GF-D8 (cell line): ENCODE measurements at regions not wholly inside any gene's neighbourhood (a gene's known extent, or its start where the extent isn't known, plus 50 kb on each side); places are given as distances from the start of the nearest gene placed in this dataset.
"Not testable (repeated sequence)": the region's sequence is repeated elsewhere in the genome, so short reads cannot be mapped to it uniquely, and the experiment has no call there.

ENCODE experiments used
- DNase-seq: peaks from one replicate; lab custom pipeline; 2025; lab: John Stamatoyannopoulos, UW

- no peak for DNase-seq
Measured at GRCh38 chr4:186775902-186776301, 52.2 kb upstream of the FAT1 start.

- DNase-seq = no peak
Measured at GRCh38 chr4:186778134-186778533, 54.5 kb upstream of the FAT1 start.

GRCh38 chr4:186780291-186781031 lies 56.8 kb upstream of the FAT1 start:
- DNase-seq = no peak

- no peak for DNase-seq
Measured at GRCh38 chr4:186781032-186781917, 57.6 kb upstream of the FAT1 start.

GRCh38 chr4:186782302-186782701 lies 58.6 kb upstream of the FAT1 start:
- no peak for DNase-seq

GRCh38 chr4:186787536-186787935 lies 63.9 kb upstream of the FAT1 start:
- no peak for DNase-seq

- DNase-seq = no peak
Measured at GRCh38 chr4:186789651-186790050, 66.0 kb upstream of the FAT1 start.

GRCh38 chr4:186790630-186791029 lies 67.0 kb upstream of the FAT1 start:
- DNase-seq = no peak

- DNase-seq = no peak
Measured at GRCh38 chr4:186792728-186793366, 69.2 kb upstream of the FAT1 start.

- DNase-seq = no peak
Measured at GRCh38 chr4:186798951-186799659, 75.4 kb upstream of the FAT1 start.

GRCh38 chr4:186805020-186805820 lies 81.6 kb upstream of the FAT1 start:
- DNase-seq = no peak

- not testable (repeated sequence) for DNase-seq
Measured at GRCh38 chr4:186805917-186806316, 82.3 kb upstream of the FAT1 start.

GRCh38 chr4:186806679-186807421 lies 83.2 kb upstream of the FAT1 start:
- DNase-seq = no peak

- no peak for DNase-seq
Measured at GRCh38 chr4:186807808-186808629, 84.4 kb upstream of the FAT1 start.

- no peak for DNase-seq
Measured at GRCh38 chr4:186808630-186809018, 85.0 kb upstream of the FAT1 start.

- DNase-seq = no peak
Measured at GRCh38 chr4:186809070-186809469, 85.4 kb upstream of the FAT1 start.

GRCh38 chr4:186810613-186811150 lies 87.0 kb upstream of the FAT1 start:
- no peak for DNase-seq

- no peak for DNase-seq
Measured at GRCh38 chr4:186812592-186812991, 88.9 kb upstream of the FAT1 start.

GRCh38 chr4:186813377-186814068 lies 89.9 kb upstream of the FAT1 start:
- no peak for DNase-seq
